ENCODE measurements at regions not wholly inside any gene's neighbourhood (a gene's known extent, or its start where the extent isn't known, plus 50 kb on each side); places are given as distances from the start of the nearest gene placed in this dataset.

DNA sequence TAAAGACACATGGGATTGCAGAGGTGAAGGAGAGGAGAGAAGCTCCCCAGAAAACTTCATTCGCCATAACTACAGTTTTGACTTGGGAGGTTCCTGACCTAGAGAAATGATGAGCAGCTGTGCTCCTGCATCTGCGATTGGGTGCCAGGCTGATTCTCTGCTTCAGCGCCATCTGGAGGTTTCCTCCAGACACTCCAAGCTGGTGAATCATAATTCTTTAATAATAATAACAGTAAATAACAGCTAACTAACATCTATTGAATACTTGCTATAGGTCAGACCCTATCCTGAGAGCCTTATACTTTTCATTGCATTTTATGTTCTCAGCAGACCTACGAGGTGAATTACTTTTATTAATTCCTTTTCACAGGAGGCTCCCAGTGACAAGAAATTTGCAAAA is 575.8 kb downstream of the TOX3 start:
- DNase-seq, result no peak
- intact Hi-C loops (cut with DNase I; ENCODE audit: low total_unique reads), result no loop called here
- Histone ChIP-seq H3K27me3 (replicated peaks in 1 of 7) (no peaks in the 10 kb centered on the region), H3K36me3 (no peaks in the 10 kb centered on the region), H3K4me3 (no peak overlapping the region), H3K9me3 (no peaks in the 10 kb centered on the region), H3K27ac (no peak overlapping the region), H3K4me1 (no peaks in the 10 kb centered on the region)
- no peak for TF ChIP-seq POLR2AphosphoS5 (IDR thresholded peaks at IDR 0.05)
- TF ChIP-seq POLR2A (IDR thresholded peaks at IDR 0.05), result no peak
- TF ChIP-seq, protein P1, sequence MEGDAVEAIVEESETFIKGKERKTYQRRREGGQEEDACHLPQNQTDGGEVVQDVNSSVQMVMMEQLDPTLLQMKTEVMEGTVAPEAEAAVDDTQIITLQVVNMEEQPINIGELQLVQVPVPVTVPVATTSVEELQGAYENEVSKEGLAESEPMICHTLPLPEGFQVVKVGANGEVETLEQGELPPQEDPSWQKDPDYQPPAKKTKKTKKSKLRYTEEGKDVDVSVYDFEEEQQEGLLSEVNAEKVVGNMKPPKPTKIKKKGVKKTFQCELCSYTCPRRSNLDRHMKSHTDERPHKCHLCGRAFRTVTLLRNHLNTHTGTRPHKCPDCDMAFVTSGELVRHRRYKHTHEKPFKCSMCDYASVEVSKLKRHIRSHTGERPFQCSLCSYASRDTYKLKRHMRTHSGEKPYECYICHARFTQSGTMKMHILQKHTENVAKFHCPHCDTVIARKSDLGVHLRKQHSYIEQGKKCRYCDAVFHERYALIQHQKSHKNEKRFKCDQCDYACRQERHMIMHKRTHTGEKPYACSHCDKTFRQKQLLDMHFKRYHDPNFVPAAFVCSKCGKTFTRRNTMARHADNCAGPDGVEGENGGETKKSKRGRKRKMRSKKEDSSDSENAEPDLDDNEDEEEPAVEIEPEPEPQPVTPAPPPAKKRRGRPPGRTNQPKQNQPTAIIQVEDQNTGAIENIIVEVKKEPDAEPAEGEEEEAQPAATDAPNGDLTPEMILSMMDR (IDR thresholded peaks at IDR 0.05 in 8 of 11, conservative IDR thresholded peaks at IDR 0.05 in 3 of 11), result no peak
- WGBS, 5 donors, result 29 to 44% (median 38%) methylated on average over 4 of the region's 4 CpGs

GRCh38 chr16:51968749-51969148 is 578.2 kb downstream of the TOX3 start:
- Histone ChIP-seq H3K9me3 (no peaks in the 10 kb centered on the region), H3K4me1 (no peaks in the 10 kb centered on the region), H3K27ac (no peak overlapping the region), H3K27me3 (replicated peaks in 1 of 7) (no peaks in the 10 kb centered on the region), H3K4me3 (no peak overlapping the region), H3K36me3 (no peaks in the 10 kb centered on the region)
- intact Hi-C loops (cut with DNase I; ENCODE audit: low total_unique reads), result no loop called here
- DNase-seq, result no peak
- 67 to 95% (median 81%) methylated on average over 1 of the region's 1 CpG for WGBS, 5 donors
- TF ChIP-seq, protein P1 (IDR thresholded peaks at IDR 0.05 in 8 of 11, conservative IDR thresholded peaks at IDR 0.05 in 3 of 11), result no peak
- TF ChIP-seq POLR2A (IDR thresholded peaks at IDR 0.05) (no peak), POLR2AphosphoS5 (IDR thresholded peaks at IDR 0.05) (no peak)

DNA sequence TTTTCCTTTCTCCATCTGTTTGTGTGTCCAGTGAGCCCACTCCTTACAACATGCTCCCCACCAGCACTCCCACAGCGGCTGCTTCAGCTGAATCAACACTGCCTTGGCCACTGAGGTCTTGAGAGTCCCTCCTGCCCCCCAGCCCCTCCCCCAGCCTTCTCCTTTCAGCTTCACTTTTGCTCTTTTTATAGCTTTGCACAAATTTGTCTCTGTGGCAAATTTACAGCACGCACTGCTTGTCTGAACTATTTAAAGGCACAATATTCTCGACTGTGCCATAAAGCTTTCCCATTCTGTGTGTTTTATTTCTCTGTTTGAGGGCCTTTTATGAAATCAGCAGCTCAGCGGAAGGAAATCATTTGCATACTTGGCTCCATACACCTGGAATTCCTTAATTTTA is 579.3 kb downstream of the TOX3 start:
- H3K27ac ChIP-seq, result no peak overlapping the region
- no peaks in the 10 kb centered on the region for H3K4me1 ChIP-seq
- no peak for DNase-seq
- intact Hi-C loops (cut with DNase I; ENCODE audit: low total_unique reads), result no loop called here
- no peaks in the 10 kb centered on the region for H3K9me3 ChIP-seq
- H3K4me3 ChIP-seq, result no peak overlapping the region
- no peaks in the 10 kb centered on the region for H3K27me3 ChIP-seq (replicated peaks in 1 of 7)
- WGBS, 5 donors, result 63 to 73% (median 65%) methylated on average over 4 of the region's 4 CpGs
- no peaks in the 10 kb centered on the region for H3K36me3 ChIP-seq
- TF ChIP-seq, protein P1 (IDR thresholded peaks at IDR 0.05 in 8 of 11, conservative IDR thresholded peaks at IDR 0.05 in 3 of 11), result no peak
- TF ChIP-seq POLR2AphosphoS5 (IDR thresholded peaks at IDR 0.05), result no peak
- TF ChIP-seq POLR2A (IDR thresholded peaks at IDR 0.05), result no peak

DNA sequence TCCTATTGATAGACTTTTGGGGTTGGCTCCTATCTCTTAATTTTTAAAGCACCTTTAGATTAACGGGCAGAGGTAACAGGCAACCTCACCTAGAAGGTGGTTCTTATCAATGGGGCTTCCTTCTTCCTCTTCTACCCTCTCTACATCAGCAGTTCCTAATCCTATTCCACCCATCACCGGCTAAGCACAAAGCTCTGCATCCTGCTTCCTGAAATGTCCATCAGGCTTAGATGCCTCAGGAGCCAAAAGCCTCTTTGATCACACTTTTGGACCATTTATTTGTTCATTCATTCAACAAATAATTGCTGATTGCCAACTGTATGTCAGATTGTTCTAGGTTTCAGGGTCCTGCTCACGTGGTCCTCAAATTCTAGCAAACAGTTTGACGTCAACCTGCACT is 586.0 kb downstream of the TOX3 start:
- Histone ChIP-seq H3K4me3 (no peak overlapping the region), H3K36me3 (no peaks in the 10 kb centered on the region), H3K27ac (no peak overlapping the region), H3K9me3 (no peaks in the 10 kb centered on the region), H3K4me1 (no peaks in the 10 kb centered on the region), H3K27me3 (replicated peaks in 1 of 7) (no peaks in the 10 kb centered on the region)
- intact Hi-C loops (cut with DNase I; ENCODE audit: low total_unique reads), result no loop called here
- TF ChIP-seq, protein P1 (IDR thresholded peaks at IDR 0.05 in 8 of 11, conservative IDR thresholded peaks at IDR 0.05 in 3 of 11), result no peak
- TF ChIP-seq POLR2AphosphoS5 (IDR thresholded peaks at IDR 0.05) (no peak), POLR2A (IDR thresholded peaks at IDR 0.05) (no peak)
- 70 to 80% (median 71%) methylated on average over 4 of the region's 4 CpGs for WGBS, 5 donors
- DNase-seq, result no peak
